WTC11 (cell line): ENCODE measurements at regions not wholly inside any gene's neighbourhood (a gene's known extent, or its start where the extent isn't known, plus 50 kb on each side); places are given as distances from the start of the nearest gene placed in this dataset.

Experiments used
- ATAC-seq: fragments of 200-7000 bp; cut with Tn5 transposase; 2 replicates; pipeline ENCODE4 v1.10.0; 2021; ENCODE audit warnings: mild to moderate bottlenecking, moderate library complexity
- CTCF ChIA-PET: fragments of 300-600 bp; sonication (Branson Sonifier 250); formaldehyde crosslinking; loops from one replicate; lab custom pipeline; 2021; ENCODE audit warnings: antibody characterized with exemption; lab: Charles Lee
- POLR2A ChIA-PET: fragments of 350-600 bp; sonication (Branson Sonifier 250); formaldehyde crosslinking; loops from one replicate; lab custom pipeline; 2021; ENCODE audit warnings: antibody characterized with exemption; lab: Charles Lee
- DNase-seq: peaks from one replicate; pipeline ENCODE4 v3.0.0; 2021; ENCODE audit warnings: low spot score
- H3K27ac Mint-ChIP-seq: 2 replicates; pipeline ENCODE4 v1.8.0; 2021; ENCODE audit warnings: mixed read lengths
- H3K27me3 Mint-ChIP-seq: 2 replicates; pipeline ENCODE4 v1.8.0; 2021; ENCODE audit warnings: low read depth, mild to moderate bottlenecking, moderate library complexity, mixed read lengths
- H3K36me3 Mint-ChIP-seq: 2 replicates; pipeline ENCODE4 v1.8.0; 2021; ENCODE audit warnings: mixed read lengths
- H3K4me1 Mint-ChIP-seq: 2 replicates; pipeline ENCODE4 v1.8.0; 2022; ENCODE audit warnings: mixed read lengths
- H3K4me3 Mint-ChIP-seq: 2 replicates; pipeline ENCODE4 v1.8.0; 2021; ENCODE audit warnings: mild to moderate bottlenecking, moderate library complexity, mixed read lengths
- H3K9me3 Mint-ChIP-seq: 2 replicates; pipeline ENCODE4 v1.8.0; 2021; ENCODE audit warnings: mixed read lengths
- CTCF ChIP-seq: fragments of 200-600 bp; IDR thresholded peaks from 2 replicates; pipeline ENCODE4 v1.8.0; 2022; ENCODE audit warnings: antibody characterized with exemption
- E2F1 ChIP-seq: sonication (generic); formaldehyde crosslinking; IDR thresholded peaks from 2 replicates; pipeline ENCODE4 v1.8.0; 2022; ENCODE audit warnings: mild to moderate bottlenecking, missing genetic modification reagents
- E2F4 ChIP-seq: sonication (generic); formaldehyde crosslinking; IDR thresholded peaks from 2 replicates; pipeline ENCODE4 v1.8.1; 2022; ENCODE audit warnings: low read depth, mild to moderate bottlenecking, moderate library complexity, missing genetic modification reagents, borderline replicate concordance
- FOXJ3 ChIP-seq: sonication (generic); formaldehyde crosslinking; IDR thresholded peaks from 2 replicates; pipeline ENCODE4 v1.9.0; 2021; ENCODE audit warnings: missing genetic modification reagents, mild to moderate bottlenecking, borderline replicate concordance
- IRF2 ChIP-seq: sonication (generic); formaldehyde crosslinking; IDR thresholded peaks from 2 replicates; pipeline ENCODE4 v1.8.0; 2022; ENCODE audit warnings: low read depth, missing genetic modification reagents, borderline replicate concordance
- JAZF1 ChIP-seq: fragments of 250-450 bp; sonication (Bioruptor Pico); IDR thresholded peaks from 2 replicates; pipeline ENCODE4 v1.9.0; 2021; ENCODE audit warnings: moderate library complexity, mild to moderate bottlenecking, inconsistent platforms
- JUN ChIP-seq: sonication (generic); formaldehyde crosslinking; IDR thresholded peaks from 2 replicates; pipeline ENCODE4 v1.8.0; 2023; ENCODE audit warnings: mild to moderate bottlenecking, missing genetic modification reagents
- KAT7 ChIP-seq: sonication (generic); formaldehyde crosslinking; IDR thresholded peaks from 2 replicates; pipeline ENCODE4 v1.8.1; 2023; ENCODE audit warnings: missing genetic modification reagents, mild to moderate bottlenecking, borderline replicate concordance
- MXD4 ChIP-seq: fragments of 250-450 bp; sonication (Bioruptor Pico); IDR thresholded peaks from 2 replicates; pipeline ENCODE4 v1.8.0; 2021; ENCODE audit warnings: mild to moderate bottlenecking, moderate library complexity, borderline replicate concordance
- NFE2L1 ChIP-seq: sonication (generic); formaldehyde crosslinking; IDR thresholded peaks from 2 replicates; pipeline ENCODE4 v1.8.1; 2023; ENCODE audit warnings: missing genetic modification reagents
- NFYB ChIP-seq: sonication (generic); formaldehyde crosslinking; conservative IDR thresholded peaks from 2 replicates; pipeline ENCODE4 v1.8.0; 2022; ENCODE audit warnings: low read depth, missing genetic modification reagents
- PRRX2 ChIP-seq: fragments of 250-450 bp; sonication (Bioruptor Pico); IDR thresholded peaks from 2 replicates; pipeline ENCODE4 v1.8.0; 2021; ENCODE audit warnings: mild to moderate bottlenecking
- SOX15 ChIP-seq: fragments of 250-450 bp; sonication (Bioruptor Pico); IDR thresholded peaks from 2 replicates; pipeline ENCODE4 v1.9.0; 2021; ENCODE audit warnings: mild to moderate bottlenecking
- TEAD1 ChIP-seq: sonication (generic); formaldehyde crosslinking; IDR thresholded peaks from 2 replicates; pipeline ENCODE4 v1.8.0; 2022; ENCODE audit warnings: mild to moderate bottlenecking, missing genetic modification reagents
- ZNF121 ChIP-seq: sonication (generic); formaldehyde crosslinking; IDR thresholded peaks from 2 replicates; pipeline ENCODE4 v1.8.0; 2023; ENCODE audit warnings: missing genetic modification reagents
- ZNF138 ChIP-seq: sonication (generic); formaldehyde crosslinking; conservative IDR thresholded peaks from 2 replicates; pipeline ENCODE4 v1.8.1; 2022; ENCODE audit warnings: mild to moderate bottlenecking, moderate library complexity, missing genetic modification reagents
- ZNF232 ChIP-seq: sonication (generic); formaldehyde crosslinking; IDR thresholded peaks from 2 replicates; pipeline ENCODE4 v1.8.0; 2022; ENCODE audit warnings: mild to moderate bottlenecking, missing genetic modification reagents
- ZNF416 ChIP-seq: fragments of 250-450 bp; sonication (Bioruptor Pico); IDR thresholded peaks from 2 replicates; pipeline ENCODE4 v1.9.0; 2021; ENCODE audit warnings: mild to moderate bottlenecking, inconsistent platforms
- ZNF671 ChIP-seq: fragments of 250-450 bp; sonication (Bioruptor Pico); IDR thresholded peaks from 2 replicates; pipeline ENCODE4 v1.8.0; 2021; ENCODE audit warnings: mild to moderate bottlenecking
- TF ChIP-seq, protein P1 (sequence below): sonication (generic); formaldehyde crosslinking; IDR thresholded peaks from 2 replicates; pipeline ENCODE4 v1.8.1; 2023; ENCODE audit warnings: mild to moderate bottlenecking, missing genetic modification reagents
- TF ChIP-seq, protein P2 (sequence below): fragments of 250-450 bp; sonication (Bioruptor Pico); IDR thresholded peaks from 2 replicates; pipeline ENCODE4 v1.9.0; 2021; ENCODE audit warnings: mild to moderate bottlenecking, borderline replicate concordance
- TF ChIP-seq, protein P3 (sequence below): sonication (generic); formaldehyde crosslinking; IDR thresholded peaks from 2 replicates; pipeline ENCODE4 v1.8.1; 2023; ENCODE audit warnings: mild to moderate bottlenecking, missing genetic modification reagents, moderate library complexity
- TF ChIP-seq, protein P4 (sequence below): sonication (generic); formaldehyde crosslinking; conservative IDR thresholded peaks from 2 replicates; pipeline ENCODE4 v1.8.1; 2023; ENCODE audit warnings: mild to moderate bottlenecking, low read depth, missing genetic modification reagents, moderate library complexity

- DNase-seq: no peak
- H3K27me3 Mint-ChIP-seq: no peaks in the 10 kb centered on the region
- no peak for ATAC-seq
- POLR2A ChIA-PET: no interaction called here
- H3K27ac Mint-ChIP-seq: no peak overlapping the region
- peaks cover 16% of the 10 kb centered on the region for H3K9me3 Mint-ChIP-seq
- no peak overlapping the region for H3K4me3 Mint-ChIP-seq
- H3K4me1 Mint-ChIP-seq: peaks cover 19% of the 10 kb centered on the region
- TF ChIP-seq PRRX2 (no peak), FOXJ3 (no peak), ZNF138 (no peak), ZNF416 (CRISPR knock-in tag) (no peak), NFE2L1 (CRISPR knock-in tag) (no peak), ZNF232 (CRISPR knock-in tag) (no peak), CTCF (no peak), ZNF121 (no peak), MXD4 (CRISPR knock-in tag) (no peak), IRF2 (no peak)
- TF ChIP-seq, protein P1, sequence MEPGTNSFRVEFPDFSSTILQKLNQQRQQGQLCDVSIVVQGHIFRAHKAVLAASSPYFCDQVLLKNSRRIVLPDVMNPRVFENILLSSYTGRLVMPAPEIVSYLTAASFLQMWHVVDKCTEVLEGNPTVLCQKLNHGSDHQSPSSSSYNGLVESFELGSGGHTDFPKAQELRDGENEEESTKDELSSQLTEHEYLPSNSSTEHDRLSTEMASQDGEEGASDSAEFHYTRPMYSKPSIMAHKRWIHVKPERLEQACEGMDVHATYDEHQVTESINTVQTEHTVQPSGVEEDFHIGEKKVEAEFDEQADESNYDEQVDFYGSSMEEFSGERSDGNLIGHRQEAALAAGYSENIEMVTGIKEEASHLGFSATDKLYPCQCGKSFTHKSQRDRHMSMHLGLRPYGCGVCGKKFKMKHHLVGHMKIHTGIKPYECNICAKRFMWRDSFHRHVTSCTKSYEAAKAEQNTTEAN (CRISPR knock-in tag): no peak
- TF ChIP-seq, protein P2, sequence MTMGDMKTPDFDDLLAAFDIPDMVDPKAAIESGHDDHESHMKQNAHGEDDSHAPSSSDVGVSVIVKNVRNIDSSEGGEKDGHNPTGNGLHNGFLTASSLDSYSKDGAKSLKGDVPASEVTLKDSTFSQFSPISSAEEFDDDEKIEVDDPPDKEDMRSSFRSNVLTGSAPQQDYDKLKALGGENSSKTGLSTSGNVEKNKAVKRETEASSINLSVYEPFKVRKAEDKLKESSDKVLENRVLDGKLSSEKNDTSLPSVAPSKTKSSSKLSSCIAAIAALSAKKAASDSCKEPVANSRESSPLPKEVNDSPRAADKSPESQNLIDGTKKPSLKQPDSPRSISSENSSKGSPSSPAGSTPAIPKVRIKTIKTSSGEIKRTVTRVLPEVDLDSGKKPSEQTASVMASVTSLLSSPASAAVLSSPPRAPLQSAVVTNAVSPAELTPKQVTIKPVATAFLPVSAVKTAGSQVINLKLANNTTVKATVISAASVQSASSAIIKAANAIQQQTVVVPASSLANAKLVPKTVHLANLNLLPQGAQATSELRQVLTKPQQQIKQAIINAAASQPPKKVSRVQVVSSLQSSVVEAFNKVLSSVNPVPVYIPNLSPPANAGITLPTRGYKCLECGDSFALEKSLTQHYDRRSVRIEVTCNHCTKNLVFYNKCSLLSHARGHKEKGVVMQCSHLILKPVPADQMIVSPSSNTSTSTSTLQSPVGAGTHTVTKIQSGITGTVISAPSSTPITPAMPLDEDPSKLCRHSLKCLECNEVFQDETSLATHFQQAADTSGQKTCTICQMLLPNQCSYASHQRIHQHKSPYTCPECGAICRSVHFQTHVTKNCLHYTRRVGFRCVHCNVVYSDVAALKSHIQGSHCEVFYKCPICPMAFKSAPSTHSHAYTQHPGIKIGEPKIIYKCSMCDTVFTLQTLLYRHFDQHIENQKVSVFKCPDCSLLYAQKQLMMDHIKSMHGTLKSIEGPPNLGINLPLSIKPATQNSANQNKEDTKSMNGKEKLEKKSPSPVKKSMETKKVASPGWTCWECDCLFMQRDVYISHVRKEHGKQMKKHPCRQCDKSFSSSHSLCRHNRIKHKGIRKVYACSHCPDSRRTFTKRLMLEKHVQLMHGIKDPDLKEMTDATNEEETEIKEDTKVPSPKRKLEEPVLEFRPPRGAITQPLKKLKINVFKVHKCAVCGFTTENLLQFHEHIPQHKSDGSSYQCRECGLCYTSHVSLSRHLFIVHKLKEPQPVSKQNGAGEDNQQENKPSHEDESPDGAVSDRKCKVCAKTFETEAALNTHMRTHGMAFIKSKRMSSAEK (CRISPR knock-in tag): no peak
- no peaks in the 10 kb centered on the region; the same call in 1 of the 2 replicates for H3K36me3 Mint-ChIP-seq
- CTCF ChIA-PET: no interaction called here
Measured at GRCh38 chr14:85912141-85912540, 382.2 kb downstream of the FLRT2 start.

- Mint-ChIP-seq H3K36me3 (no peaks in the 10 kb centered on the region; the same call in 1 of the 2 replicates), H3K4me3 (no peak overlapping the region), H3K27ac (no peak overlapping the region), H3K27me3 (no peaks in the 10 kb centered on the region), H3K9me3 (peaks cover 13% of the 10 kb centered on the region), H3K4me1 (peaks cover 21% of the 10 kb centered on the region)
- POLR2A ChIA-PET: no interaction called here
- CTCF ChIA-PET: no interaction called here
- ATAC-seq: no peak
- DNase-seq: no peak
- TF ChIP-seq E2F4 (CRISPR knock-in tag): no peak
- TF ChIP-seq JUN (CRISPR knock-in tag): no peak
- no peak for TF ChIP-seq JAZF1
- TF ChIP-seq PRRX2: no peak
- TF ChIP-seq E2F1 (CRISPR knock-in tag): no peak
- TF ChIP-seq, protein P3, sequence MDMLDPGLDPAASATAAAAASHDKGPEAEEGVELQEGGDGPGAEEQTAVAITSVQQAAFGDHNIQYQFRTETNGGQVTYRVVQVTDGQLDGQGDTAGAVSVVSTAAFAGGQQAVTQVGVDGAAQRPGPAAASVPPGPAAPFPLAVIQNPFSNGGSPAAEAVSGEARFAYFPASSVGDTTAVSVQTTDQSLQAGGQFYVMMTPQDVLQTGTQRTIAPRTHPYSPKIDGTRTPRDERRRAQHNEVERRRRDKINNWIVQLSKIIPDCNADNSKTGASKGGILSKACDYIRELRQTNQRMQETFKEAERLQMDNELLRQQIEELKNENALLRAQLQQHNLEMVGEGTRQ: no peak
- no peak for TF ChIP-seq ZNF671 (CRISPR knock-in tag)
- no peak for TF ChIP-seq TEAD1
- TF ChIP-seq SOX15 (CRISPR knock-in tag): no peak
- no peak for TF ChIP-seq NFYB (CRISPR knock-in tag)
- TF ChIP-seq ZNF121: no peak
- TF ChIP-seq, protein P4, sequence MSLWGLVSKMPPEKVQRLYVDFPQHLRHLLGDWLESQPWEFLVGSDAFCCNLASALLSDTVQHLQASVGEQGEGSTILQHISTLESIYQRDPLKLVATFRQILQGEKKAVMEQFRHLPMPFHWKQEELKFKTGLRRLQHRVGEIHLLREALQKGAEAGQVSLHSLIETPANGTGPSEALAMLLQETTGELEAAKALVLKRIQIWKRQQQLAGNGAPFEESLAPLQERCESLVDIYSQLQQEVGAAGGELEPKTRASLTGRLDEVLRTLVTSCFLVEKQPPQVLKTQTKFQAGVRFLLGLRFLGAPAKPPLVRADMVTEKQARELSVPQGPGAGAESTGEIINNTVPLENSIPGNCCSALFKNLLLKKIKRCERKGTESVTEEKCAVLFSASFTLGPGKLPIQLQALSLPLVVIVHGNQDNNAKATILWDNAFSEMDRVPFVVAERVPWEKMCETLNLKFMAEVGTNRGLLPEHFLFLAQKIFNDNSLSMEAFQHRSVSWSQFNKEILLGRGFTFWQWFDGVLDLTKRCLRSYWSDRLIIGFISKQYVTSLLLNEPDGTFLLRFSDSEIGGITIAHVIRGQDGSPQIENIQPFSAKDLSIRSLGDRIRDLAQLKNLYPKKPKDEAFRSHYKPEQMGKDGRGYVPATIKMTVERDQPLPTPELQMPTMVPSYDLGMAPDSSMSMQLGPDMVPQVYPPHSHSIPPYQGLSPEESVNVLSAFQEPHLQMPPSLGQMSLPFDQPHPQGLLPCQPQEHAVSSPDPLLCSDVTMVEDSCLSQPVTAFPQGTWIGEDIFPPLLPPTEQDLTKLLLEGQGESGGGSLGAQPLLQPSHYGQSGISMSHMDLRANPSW (CRISPR knock-in tag): no peak
- no peak for TF ChIP-seq KAT7 (CRISPR knock-in tag)
Measured at GRCh38 chr14:85911044-85911443, 381.1 kb downstream of the FLRT2 start.
